PFSK-1 (cell line): ENCODE measurements at regions not wholly inside any gene's neighbourhood (a gene's known extent, or its start where the extent isn't known, plus 50 kb on each side); places are given as distances from the start of the nearest gene placed in this dataset.

ENCODE experiments used
- FOXP2 ChIP-seq: optimal IDR thresholded peaks from 2 replicates; pipeline ENCODE3; 2011; ENCODE audit warnings: borderline replicate concordance, control low read depth, inconsistent platforms; ENCODE audit not compliant: insufficient read depth; ENCODE audit errors: extremely low read length, extremely low read depth
- POLR2AphosphoS5 ChIP-seq: IDR thresholded peaks from 2 replicates; pipeline ENCODE4 v1.6.1; 2012; ENCODE audit warnings: low read depth, mild to moderate bottlenecking, control low read depth, low read length, moderate library complexity
- REST ChIP-seq, 2 experiments: IDR thresholded peaks; 2 replicates each; pipeline versions ENCODE4 v1.6.1 to v1.8.0; 2011 to 2012; ENCODE audit warnings: low read depth in 2 of 2, low read length in 2 of 2, control low read depth in 1 of 2, inconsistent platforms in 1 of 2, mild to moderate bottlenecking in 1 of 2, moderate library complexity in 1 of 2; ENCODE audit not compliant: insufficient read depth in 1 of 2
- SIN3A ChIP-seq: IDR thresholded peaks from 2 replicates; pipeline ENCODE4 v1.6.1; 2012; ENCODE audit warnings: mild to moderate bottlenecking, low read length, moderate library complexity, borderline replicate concordance; ENCODE audit not compliant: insufficient read depth
- TAF1 ChIP-seq: IDR thresholded peaks from 2 replicates; pipeline ENCODE4 v1.6.1; 2012; ENCODE audit warnings: low read length, control low read depth, borderline replicate concordance; ENCODE audit not compliant: insufficient read depth

- peak; percentile 65 for TF ChIP-seq FOXP2
- TF ChIP-seq TAF1, result peak; percentile 84; the same call in 1 of the 2 replicates
- TF ChIP-seq POLR2AphosphoS5, result peak; percentile 82
- no peak for TF ChIP-seq SIN3A
- TF ChIP-seq REST (IDR thresholded peaks at IDR 0.05; ENCODE audit: insufficient read depth in 1 of 2, low read depth in 2 of 2, low read length in 2 of 2), result 0 out of 4 replicates have a peak, but pooled peaks of 1 of the 2 experiments have one; percentile 28
These were observed 79.7 kb upstream of the CHD2 start for GRCh38 chr15:92820236-92821021.

DNA sequence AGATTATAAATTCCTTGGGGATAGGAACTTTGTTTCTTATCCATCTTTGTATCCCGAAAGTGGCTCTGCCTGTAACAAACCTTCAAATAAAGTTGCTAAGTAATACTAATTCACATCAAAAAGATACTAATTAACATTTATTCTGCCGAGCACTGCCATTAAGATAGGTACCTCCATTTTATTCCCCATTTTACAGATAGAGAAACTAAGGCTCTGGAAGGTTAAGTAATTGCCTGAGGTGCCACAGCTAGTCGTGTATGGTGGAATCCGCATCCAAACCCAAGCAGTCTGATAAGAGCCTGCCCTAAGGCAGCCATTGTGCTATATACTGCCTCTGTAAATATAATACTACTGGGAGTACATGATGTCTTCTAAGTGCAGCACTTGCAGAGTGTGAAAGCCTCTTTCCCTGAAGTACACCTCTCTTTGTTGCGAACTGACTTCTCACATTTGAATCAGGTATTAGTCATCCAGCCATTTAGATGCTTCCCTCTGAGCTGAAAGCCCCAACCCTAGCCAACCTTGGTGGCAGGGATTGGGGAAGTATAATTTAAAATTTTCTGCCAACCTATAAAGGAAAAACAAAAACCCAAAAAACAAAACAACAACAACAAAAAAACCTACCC, 78.5 kb upstream of the CHD2 start:
- TF ChIP-seq SIN3A (no peak), FOXP2 (no peak), REST (IDR thresholded peaks at IDR 0.05; ENCODE audit: insufficient read depth in 1 of 2, low read depth in 2 of 2, low read length in 2 of 2) (no peak), POLR2AphosphoS5 (no peak), TAF1 (no peak)

- TF ChIP-seq TAF1 (no peak), FOXP2 (no peak), REST (IDR thresholded peaks at IDR 0.05; ENCODE audit: insufficient read depth in 1 of 2, low read depth in 2 of 2, low read length in 2 of 2) (no peak), POLR2AphosphoS5 (no peak), SIN3A (no peak)
These were observed 77.6 kb upstream of the CHD2 start for GRCh38 chr15:92822216-92823144.

- TF ChIP-seq SIN3A (no peak), FOXP2 (no peak), TAF1 (no peak), POLR2AphosphoS5 (no peak), REST (IDR thresholded peaks at IDR 0.05; ENCODE audit: insufficient read depth in 1 of 2, low read depth in 2 of 2, low read length in 2 of 2) (no peak)
These were observed 74.1 kb upstream of the CHD2 start for GRCh38 chr15:92825985-92826384.
